ENCODE measurements at regions not wholly inside any gene's neighbourhood (a gene's known extent, or its start where the extent isn't known, plus 50 kb on each side); places are given as distances from the start of the nearest gene placed in this dataset.
"Not testable (repeated sequence)": the region's sequence is repeated elsewhere in the genome, so short reads cannot be mapped to it uniquely, and the experiment has no call there.

GRCh38 chr2:122061206-122061605, 305.8 kb downstream of the TSN start:
- peak; percentile 43 for DNase-seq (ENCODE audit: low read depth, low spot score)

DNA sequence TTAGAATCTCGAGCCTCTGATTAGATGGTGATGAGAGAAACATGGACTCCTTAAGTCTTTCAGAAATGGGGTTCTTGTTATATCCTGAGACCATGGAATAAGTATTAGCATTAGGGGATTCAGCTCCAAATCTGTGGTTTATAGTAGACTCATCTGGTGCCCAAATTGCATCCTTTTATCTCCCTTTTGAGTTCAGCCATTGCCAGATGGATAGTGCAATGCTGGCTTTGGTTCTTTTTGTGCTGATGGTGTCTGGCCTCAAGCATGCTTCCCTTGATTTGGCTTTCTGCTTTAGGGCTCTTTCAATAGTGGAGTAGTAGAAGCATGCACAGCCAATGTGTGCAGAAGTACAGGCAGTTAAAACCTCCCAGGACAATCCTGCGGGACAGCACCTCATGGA, 306.4 kb downstream of the TSN start:
- no peak for DNase-seq (ENCODE audit: low read depth, low spot score)

DNA sequence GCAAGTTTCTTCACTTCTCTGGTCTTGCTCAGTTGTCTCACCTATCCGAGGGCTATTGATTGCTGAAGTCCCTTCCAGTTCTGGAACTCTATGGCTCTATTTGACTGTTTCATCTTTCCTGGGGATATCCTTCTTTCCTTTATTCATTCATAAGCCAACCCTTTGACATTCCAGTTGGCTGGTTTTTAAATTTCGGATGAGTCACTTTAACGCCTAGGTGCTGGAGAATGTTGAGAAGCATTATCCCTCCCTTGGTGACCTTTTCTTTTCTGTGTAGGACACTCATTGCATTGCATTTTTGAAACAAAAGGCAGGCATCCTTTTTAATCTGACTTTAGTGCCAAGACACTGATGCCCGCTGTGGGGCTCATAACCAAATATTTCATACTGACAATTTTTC, 307.1 kb downstream of the TSN start:
- no peak for DNase-seq (ENCODE audit: low read depth, low spot score)

- DNase-seq (ENCODE audit: low read depth, low spot score) = peak; percentile 16
These were observed 308.3 kb downstream of the TSN start for GRCh38 chr2:122063716-122064115.

- peak; percentile 71 for DNase-seq (ENCODE audit: low read depth, low spot score)
These were observed 314.8 kb downstream of the TSN start for GRCh38 chr2:122070241-122070731.

DNA sequence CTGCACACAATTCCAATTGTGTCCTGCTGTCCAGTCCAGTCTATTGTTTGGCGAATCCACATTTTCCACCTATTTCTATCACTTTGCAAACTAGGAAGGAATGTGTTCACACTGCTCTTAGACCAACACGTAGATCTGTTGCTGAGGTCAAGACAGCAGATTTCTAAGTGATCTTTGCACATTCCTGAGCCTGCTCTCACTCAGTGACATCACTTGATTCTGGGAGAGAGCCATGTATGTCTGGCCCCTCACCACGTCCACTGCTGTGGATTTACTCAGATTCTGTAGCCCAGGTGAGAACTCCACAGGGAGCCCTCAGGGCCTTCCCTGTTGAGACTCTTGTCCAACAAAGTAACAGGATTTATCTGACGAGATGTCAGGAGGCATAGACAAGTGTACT, 317.2 kb downstream of the TSN start:
- peak; percentile 71 for DNase-seq (ENCODE audit: low read depth, low spot score)

DNA sequence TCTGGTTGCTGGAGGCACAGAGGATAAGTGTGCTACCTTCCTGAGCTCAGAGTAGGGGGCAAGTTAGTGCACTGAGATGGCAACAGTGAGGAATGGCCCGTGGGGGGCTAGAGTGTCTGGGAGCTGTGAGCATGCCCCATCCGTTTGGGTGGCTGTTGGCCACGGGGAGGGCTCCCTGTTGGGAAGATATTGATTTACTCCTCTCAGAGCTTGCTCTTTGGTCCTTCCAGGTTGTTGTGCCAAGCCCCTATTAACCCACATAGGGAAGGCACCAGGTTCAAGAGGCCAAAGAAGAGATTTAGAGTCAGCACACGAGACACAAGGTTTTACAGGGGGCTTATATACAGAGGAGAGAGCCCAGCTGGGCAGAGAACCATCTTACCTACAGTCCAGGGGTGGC, 318.8 kb downstream of the TSN start:
- no peak for DNase-seq (ENCODE audit: low read depth, low spot score)

DNA sequence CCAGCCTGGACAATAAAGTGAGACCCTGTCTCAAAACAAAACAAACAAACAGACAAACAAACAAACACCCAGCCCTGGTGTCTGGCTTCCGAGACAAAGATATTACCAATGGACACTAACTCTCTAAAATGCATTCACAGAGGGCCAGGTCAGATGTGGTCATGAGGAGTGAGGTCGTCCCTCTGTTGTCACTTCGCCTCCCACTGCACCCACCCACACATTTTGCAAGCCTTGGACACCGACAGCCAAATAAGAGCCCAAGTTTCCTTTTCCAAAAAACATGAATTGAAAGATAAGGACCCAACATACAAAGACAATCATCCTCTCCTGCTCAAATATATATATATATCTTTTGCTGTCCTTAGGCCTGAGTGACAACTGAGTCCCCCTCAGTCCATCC, 319.9 kb downstream of the TSN start:
- DNase-seq (ENCODE audit: low read depth, low spot score) = no peak

- DNase-seq (ENCODE audit: low read depth, low spot score) = no peak
These were observed 321.7 kb downstream of the TSN start for GRCh38 chr2:122077114-122077513.

DNA sequence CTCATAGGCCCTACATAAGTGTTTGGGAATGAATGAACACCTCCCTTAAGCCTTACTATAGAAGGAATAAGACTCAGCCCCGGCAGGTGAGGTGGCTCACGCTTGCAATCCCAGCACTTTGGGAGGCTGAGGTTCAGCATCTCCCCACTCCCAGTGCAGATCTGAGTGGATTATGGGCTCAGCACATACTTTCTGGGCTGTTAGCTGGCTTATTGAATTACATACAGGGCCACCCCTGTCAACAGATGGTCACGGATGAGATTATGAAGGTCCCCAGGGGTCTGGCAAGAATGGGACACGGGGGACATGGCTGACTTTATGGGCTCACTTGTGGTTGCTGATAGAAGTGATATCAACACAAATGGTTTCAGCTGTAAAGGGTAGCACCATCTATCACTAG, 322.3 kb downstream of the TSN start:
- DNase-seq (ENCODE audit: low read depth, low spot score) = no peak

- peak; percentile 48 for DNase-seq (ENCODE audit: low read depth, low spot score)
These were observed 323.0 kb downstream of the TSN start for GRCh38 chr2:122078451-122078850.

- no peak for DNase-seq (ENCODE audit: low read depth, low spot score)
These were observed 324.4 kb downstream of the TSN start for GRCh38 chr2:122079844-122080243.

GRCh38 chr2:122080316-122080715, 324.9 kb downstream of the TSN start:
- no peak for DNase-seq (ENCODE audit: low read depth, low spot score)

GRCh38 chr2:122080871-122081270, 325.4 kb downstream of the TSN start:
- DNase-seq (ENCODE audit: low read depth, low spot score) = no peak

DNA sequence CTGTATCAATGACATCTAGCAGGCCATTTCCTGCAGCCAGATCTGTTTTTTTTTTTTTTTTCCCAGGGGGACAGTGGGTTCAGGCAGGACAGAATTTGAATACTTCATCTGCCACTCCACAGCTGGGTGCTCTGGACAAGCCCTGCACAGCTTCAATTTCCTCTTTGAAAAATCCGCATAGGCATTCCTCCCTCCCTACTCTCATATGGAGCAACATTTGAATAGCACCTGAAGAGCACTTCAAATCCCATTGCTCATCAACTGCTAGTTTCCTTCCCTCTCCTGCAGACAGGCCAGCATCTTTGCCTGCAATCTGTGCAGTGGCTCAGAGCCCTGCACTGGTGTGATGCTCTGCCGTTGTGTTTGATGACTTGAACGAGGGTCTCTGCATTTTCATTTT, 326.3 kb downstream of the TSN start:
- no peak for DNase-seq (ENCODE audit: low read depth, low spot score)

DNA sequence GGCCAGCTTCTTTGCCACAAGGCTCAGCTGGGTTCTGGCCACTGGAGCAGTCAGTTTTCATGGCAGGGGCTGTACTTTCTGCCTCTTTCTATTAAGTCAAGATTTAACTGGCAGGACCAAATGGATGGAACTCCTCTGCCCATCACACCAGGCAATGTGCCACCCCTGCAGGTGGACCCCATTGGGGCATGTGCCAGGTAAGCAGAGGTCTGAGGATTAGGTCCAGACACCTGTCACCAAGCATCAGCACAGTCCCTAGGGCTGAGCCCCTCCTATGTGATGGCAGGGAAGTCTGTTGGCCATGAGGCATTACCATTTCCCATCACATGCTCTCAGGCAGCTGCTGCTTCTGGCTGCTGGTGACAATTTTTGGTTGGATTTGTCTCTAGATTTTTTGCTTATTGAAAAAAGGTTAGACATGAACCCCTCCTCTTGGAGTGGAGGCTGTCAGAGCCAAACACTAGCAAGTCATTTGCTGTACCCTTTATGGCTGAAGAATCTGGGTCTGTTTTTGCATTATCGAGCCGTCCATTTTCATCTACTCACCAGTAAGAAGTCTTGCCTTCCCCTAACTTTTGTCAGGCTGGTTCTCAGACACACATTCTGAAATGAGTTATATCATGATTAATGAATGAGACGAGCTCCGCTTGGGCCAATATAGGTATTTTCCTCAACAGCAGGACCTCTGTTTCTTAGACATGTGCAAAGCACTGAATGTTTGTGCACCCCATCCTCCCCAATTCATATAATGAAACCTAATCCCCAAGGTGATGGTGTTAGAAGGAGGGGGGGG, 328.0 kb downstream of the TSN start:
- DNase-seq (ENCODE audit: low read depth, low spot score) = no peak

DNA sequence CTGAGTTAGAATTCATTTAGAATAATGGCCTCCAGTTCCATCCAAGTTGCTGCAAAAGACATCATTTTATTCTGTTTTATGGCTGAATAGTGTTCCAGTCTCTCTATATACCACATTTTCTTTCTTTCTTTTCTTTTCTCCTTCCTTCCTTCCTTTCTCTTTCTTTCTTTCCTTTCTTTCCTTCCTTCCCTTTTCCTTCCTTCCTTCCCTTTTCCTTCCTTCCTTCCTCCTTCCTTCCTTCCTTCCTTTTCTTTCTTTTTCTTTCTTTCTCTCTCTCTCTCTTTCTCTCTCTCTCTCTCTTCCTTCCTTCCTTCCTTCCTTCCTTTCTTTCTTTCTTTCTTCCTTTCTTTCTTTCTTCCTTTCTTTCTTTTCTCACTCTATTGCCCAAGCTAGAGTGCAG, 330.2 kb downstream of the TSN start:
- DNase-seq (ENCODE audit: low read depth, low spot score) = not testable (repeated sequence)

DNA sequence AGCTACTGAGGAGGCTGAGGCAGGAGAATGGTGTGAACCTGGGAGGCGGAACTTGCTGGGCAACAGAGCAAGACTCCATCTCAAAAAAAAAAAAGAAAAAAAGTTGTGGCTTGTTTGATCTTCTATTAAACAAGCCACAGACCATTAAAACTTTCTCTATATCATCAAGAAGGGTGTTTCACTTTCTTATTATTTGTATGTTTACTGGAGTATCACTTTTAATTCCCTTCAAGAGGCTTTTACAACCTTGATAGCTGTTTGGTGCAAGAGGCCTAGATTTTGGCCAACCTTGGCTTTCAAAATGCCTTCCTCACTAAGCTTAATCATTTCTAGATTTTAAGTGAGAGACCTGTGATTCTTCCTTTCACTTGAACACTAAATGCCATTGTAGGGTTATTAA, 339.1 kb downstream of the TSN start:
- no peak for DNase-seq (ENCODE audit: low read depth, low spot score)

DNA sequence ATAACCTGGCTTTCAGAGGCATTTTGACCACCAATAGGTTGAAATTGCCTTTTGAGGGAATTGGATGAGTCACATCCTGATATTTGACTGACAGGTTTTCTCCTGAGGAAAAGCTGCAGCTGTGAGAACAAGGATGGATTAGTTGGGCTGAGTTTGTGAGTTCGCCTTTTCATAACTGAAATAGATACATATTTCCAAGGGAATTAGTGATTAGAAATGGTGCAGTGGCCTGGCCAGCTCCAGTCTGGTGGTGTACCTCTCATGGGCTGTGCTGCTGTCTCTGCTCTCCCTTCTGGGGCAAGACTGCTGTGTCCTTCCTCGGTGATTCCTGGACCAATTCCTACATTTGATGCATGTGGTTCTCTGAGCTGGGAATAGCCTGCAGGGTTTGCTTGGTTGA, 341.3 kb downstream of the TSN start:
- no peak for DNase-seq (ENCODE audit: low read depth, low spot score)

- DNase-seq (ENCODE audit: low read depth, low spot score) = no peak
These were observed 342.9 kb downstream of the TSN start for GRCh38 chr2:122098306-122098705.

- DNase-seq (ENCODE audit: low read depth, low spot score) = peak; percentile 68
These were observed 344.9 kb downstream of the TSN start for GRCh38 chr2:122100346-122100745.

- no peak for DNase-seq (ENCODE audit: low read depth, low spot score)
These were observed 345.3 kb downstream of the TSN start for GRCh38 chr2:122100756-122101155.

- no peak for DNase-seq (ENCODE audit: low read depth, low spot score)
These were observed 345.9 kb downstream of the TSN start for GRCh38 chr2:122101319-122101718.

Measured in astrocyte of the hippocampus (primary cell).